ENCODE measurements at regions not wholly inside any gene's neighbourhood (a gene's known extent, or its start where the extent isn't known, plus 50 kb on each side); places are given as distances from the start of the nearest gene placed in this dataset.

GRCh38 chr6:157756708-157757429, 66.2 kb upstream of the SNX9 start:
- DNase-seq, result peak; percentile 86

GRCh38 chr6:157757430-157758403, 65.3 kb upstream of the SNX9 start:
- DNase-seq, result no peak

- DNase-seq, result no peak
Measured at GRCh38 chr6:157758516-157759023, 64.5 kb upstream of the SNX9 start.

GRCh38 chr6:157759028-157759427, 64.0 kb upstream of the SNX9 start:
- no peak for DNase-seq

GRCh38 chr6:157760137-157760536, 62.9 kb upstream of the SNX9 start:
- DNase-seq, result no peak

- no peak for DNase-seq
Measured at GRCh38 chr6:157760589-157761330, 62.3 kb upstream of the SNX9 start.

GRCh38 chr6:157761331-157761921, 61.6 kb upstream of the SNX9 start:
- DNase-seq, result no peak

GRCh38 chr6:157761926-157762325, 61.1 kb upstream of the SNX9 start:
- DNase-seq, result no peak

GRCh38 chr6:157762636-157763035, 60.4 kb upstream of the SNX9 start:
- no peak for DNase-seq

- peak; percentile 21 for DNase-seq
Measured at GRCh38 chr6:157763129-157763903, 59.7 kb upstream of the SNX9 start.

- no peak for DNase-seq
Measured at GRCh38 chr6:157763904-157764177, 59.2 kb upstream of the SNX9 start.

- DNase-seq, result no peak
Measured at GRCh38 chr6:157764178-157765068, 58.6 kb upstream of the SNX9 start.

GRCh38 chr6:157766901-157767774, 55.9 kb upstream of the SNX9 start:
- DNase-seq, result no peak

GRCh38 chr6:157767775-157768156, 55.3 kb upstream of the SNX9 start:
- no peak for DNase-seq

GRCh38 chr6:157768304-157768703, 54.7 kb upstream of the SNX9 start:
- no peak for DNase-seq

GRCh38 chr6:157768863-157769551, 54.0 kb upstream of the SNX9 start:
- DNase-seq, result no peak

GRCh38 chr6:157769776-157770426, 53.1 kb upstream of the SNX9 start:
- no peak for DNase-seq

GRCh38 chr6:157770946-157771345, 52.1 kb upstream of the SNX9 start:
- no peak for DNase-seq

GRCh38 chr6:157772820-157773219, 50.2 kb upstream of the SNX9 start:
- no peak for DNase-seq

Measured in NCI-H1092 treated with DMSO at 0.1 percent for 48 hours (cell line).